SK-N-MC (cell line): ENCODE measurements at regions not wholly inside any gene's neighbourhood (a gene's known extent, or its start where the extent isn't known, plus 50 kb on each side); places are given as distances from the start of the nearest gene placed in this dataset.

Experiments used
- EZH2 ChIP-seq: fragments of 200-600 bp; sonication (generic); IDR thresholded peaks from one replicate; pipeline ENCODE4 v1.6.1; 2017; ENCODE audit warnings: antibody characterized with exemption
- FOXP2 ChIP-seq: optimal IDR thresholded peaks from 2 replicates; pipeline ENCODE3; 2011; ENCODE audit warnings: mild to moderate bottlenecking, moderate library complexity; ENCODE audit not compliant: insufficient read depth; ENCODE audit errors: extremely low read length, control extremely low read depth

DNA sequence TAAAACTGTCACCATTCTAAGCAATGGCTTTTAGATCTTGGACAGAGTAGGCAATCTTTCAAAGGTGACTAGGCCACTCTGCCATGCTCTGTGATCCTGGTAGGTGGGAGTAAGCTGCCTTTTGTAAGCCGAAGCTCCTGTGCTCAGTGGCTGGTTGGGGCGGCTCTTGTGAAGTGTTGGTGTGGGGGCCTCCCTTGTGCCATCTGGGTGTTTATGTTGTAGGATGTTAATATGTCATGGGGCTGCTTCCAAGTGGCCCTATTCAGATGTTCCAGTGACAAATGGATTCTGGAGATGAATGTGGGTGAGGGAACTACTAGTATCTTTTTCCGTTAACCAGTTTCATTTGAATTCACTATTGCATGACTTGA lies 116.8 kb upstream of the SPRED2 start:
- TF ChIP-seq EZH2 (no peak), FOXP2 (no peak)
